GM12892 (cell line): ENCODE measurements at regions not wholly inside any gene's neighbourhood (a gene's known extent, or its start where the extent isn't known, plus 50 kb on each side); places are given as distances from the start of the nearest gene placed in this dataset.

Experiments used
- POLR2A ChIP-seq: IDR thresholded peaks from 2 replicates; pipeline ENCODE4 v1.6.1; 2011; ENCODE audit warnings: low read depth, low read length, control low read depth
- POLR2AphosphoS5 ChIP-seq: IDR thresholded peaks from 2 replicates; pipeline ENCODE4 v1.6.1; 2011; ENCODE audit warnings: low read depth, low read length, control low read depth
- TAF1 ChIP-seq: IDR thresholded peaks from 2 replicates; pipeline ENCODE4 v1.6.1; 2011; ENCODE audit warnings: low read depth, mild to moderate bottlenecking, control low read depth, low read length, borderline replicate concordance

DNA sequence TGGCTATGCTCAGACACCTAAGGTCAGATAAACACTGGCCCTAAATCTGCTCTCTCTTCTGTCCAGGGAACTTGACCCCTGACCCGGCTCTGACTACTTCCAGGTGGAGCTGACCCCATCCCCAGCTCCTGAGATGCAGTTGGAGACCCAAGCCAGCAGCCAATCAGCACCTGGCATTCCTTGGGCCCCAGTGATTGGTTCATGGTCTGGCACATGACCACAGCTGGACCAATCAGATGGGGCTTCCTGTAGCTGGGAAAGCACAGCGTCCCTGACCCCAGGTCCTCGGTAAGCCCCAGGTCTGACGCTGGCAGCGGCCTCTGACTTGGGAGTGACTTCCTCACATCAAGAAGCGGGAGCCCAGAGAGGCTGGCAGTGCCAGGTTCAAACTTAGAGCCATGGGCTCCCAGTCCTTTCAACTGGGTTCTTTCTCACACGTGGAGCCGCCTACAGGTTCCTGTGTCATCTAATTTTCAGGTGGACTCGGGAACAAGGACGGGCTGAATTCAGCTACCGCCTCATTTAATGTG, 915.4 kb upstream of the TMEM132C start:
- TF ChIP-seq POLR2A (no peak), POLR2AphosphoS5 (no peak), TAF1 (no peak)
